ENCODE measurements at regions not wholly inside any gene's neighbourhood (a gene's known extent, or its start where the extent isn't known, plus 50 kb on each side); places are given as distances from the start of the nearest gene placed in this dataset.

GRCh38 chr6:167588920-167589614 lies 237.6 kb upstream of the AFDN start:
- no peak for ATAC-seq
- Mint-ChIP-seq H3K4me3 (no peak overlapping the region), H3K27me3 (ENCODE audit: low read depth) (peaks cover 6% of the 10 kb centered on the region), H3K36me3 (ENCODE audit: insufficient read depth) (no peaks in the 10 kb centered on the region), H3K4me1 (ENCODE audit: low read depth) (no peaks in the 10 kb centered on the region), H3K9me3 (peaks cover 10% of the 10 kb centered on the region)
- no peak for DNase-seq

GRCh38 chr6:167589615-167589940 lies 237.1 kb upstream of the AFDN start:
- Mint-ChIP-seq H3K27me3 (ENCODE audit: low read depth) (peaks cover 6% of the 10 kb centered on the region), H3K4me3 (no peak overlapping the region), H3K4me1 (ENCODE audit: low read depth) (no peaks in the 10 kb centered on the region), H3K36me3 (ENCODE audit: insufficient read depth) (no peaks in the 10 kb centered on the region), H3K9me3 (peaks cover 10% of the 10 kb centered on the region)
- DNase-seq (no peak), ATAC-seq (no peak)

- Mint-ChIP-seq H3K4me3 (no peak overlapping the region), H3K9me3 (peaks cover 10% of the 10 kb centered on the region), H3K27me3 (ENCODE audit: low read depth) (peaks cover 6% of the 10 kb centered on the region), H3K36me3 (ENCODE audit: insufficient read depth) (no peaks in the 10 kb centered on the region), H3K4me1 (ENCODE audit: low read depth) (no peaks in the 10 kb centered on the region)
- DNase-seq (no peak), ATAC-seq (no peak)
Measured at GRCh38 chr6:167590193-167590592, 236.5 kb upstream of the AFDN start.

Data from activated T-cell treated with anti-CD3 and anti-CD28 coated beads, Interleukin-2, amount 50 U/mL, for 4 hours (primary cell).